ENCODE measurements at regions not wholly inside any gene's neighbourhood (a gene's known extent, or its start where the extent isn't known, plus 50 kb on each side); places are given as distances from the start of the nearest gene placed in this dataset.

- Histone ChIP-seq H3K27me3 (ENCODE audit: control insufficient read depth in 1 of 2, insufficient read depth in 2 of 2, low read length in 2 of 2) (no peaks in the 10 kb centered on the region; a peak in 1 of 5 replicates), H3K4me1 (ENCODE audit: insufficient read depth, low read length) (no peaks in the 10 kb centered on the region), H3K36me3 (replicated peaks in 1 of 2; ENCODE audit: control insufficient read depth in 1 of 2, insufficient read depth in 2 of 2, low read length in 2 of 2) (no peaks in the 10 kb centered on the region), H2AFZ (ENCODE audit: low read length) (no peak overlapping the region), H3K27ac (ENCODE audit: extremely low read length, insufficient read depth, low read length) (no peak overlapping the region), H4K20me1 (ENCODE audit: insufficient read depth, low read length) (no peaks in the 10 kb centered on the region), H3K4me2 (ENCODE audit: low read depth, low read length) (no peak overlapping the region), H3K9ac (ENCODE audit: insufficient read depth, low read depth, low read length) (no peak overlapping the region), H3K4me3 (replicated peaks in 1 of 3; ENCODE audit: insufficient read depth in 1 of 3, low read depth in 2 of 3, low read length in 3 of 3) (no peak overlapping the region), H3K9me3 (ENCODE audit: low read length) (peaks cover 4% of the 10 kb centered on the region; the same call in 1 of the 2 replicates), H3K79me2 (ENCODE audit: insufficient read depth, low read length) (no peaks in the 10 kb centered on the region)
- ChIA-PET CTCF (ENCODE audit: low intra/inter-chr PET ratio, low total read pairs) (no interaction called here), POLR2A (no interaction called here)
- ATAC-seq (no peak), DNase-seq (ENCODE audit: low spot score) (no peak), FAIRE-seq (no peak)
- intact Hi-C loops (cut with micrococcal nuclease; ENCODE audit: unreplicated experiment), result no loop called here
- in situ Hi-C loops (cut with HindIII; ENCODE audit: extremely low pct_ligation_motif_present, low pct_unique_long_range_greater_than_20kb), result no loop called here
- no TSS peak for BruUV-seq (replicated peaks)
- WGBS (ENCODE audit: low lambda C conversion rate), result 34% methylated on average over 5 of the region's 5 CpGs
- no peak for TF ChIP-seq ZNF281 (CRISPR knock-in tag; IDR thresholded peaks at IDR 0.05; ENCODE audit: borderline replicate concordance)
These were observed 377.1 kb upstream of the LCORL start for GRCh38 chr4:18398661-18399060.

- H4K20me1 ChIP-seq (ENCODE audit: insufficient read depth, low read length), result no peaks in the 10 kb centered on the region
- H2AFZ ChIP-seq (ENCODE audit: low read length), result no peak overlapping the region
- FAIRE-seq, result no peak
- 18% methylated on average over 5 of the region's 5 CpGs for WGBS (ENCODE audit: low lambda C conversion rate)
- no peak for DNase-seq (ENCODE audit: low spot score)
- H3K4me1 ChIP-seq (ENCODE audit: insufficient read depth, low read length), result no peaks in the 10 kb centered on the region
- H3K9ac ChIP-seq (ENCODE audit: insufficient read depth, low read depth, low read length), result no peak overlapping the region
- ChIA-PET POLR2A (no interaction called here), CTCF (ENCODE audit: low intra/inter-chr PET ratio, low total read pairs) (no interaction called here)
- no peak for ATAC-seq
- no peaks in the 10 kb centered on the region; a peak in 1 of 5 replicates for H3K27me3 ChIP-seq (ENCODE audit: control insufficient read depth in 1 of 2, insufficient read depth in 2 of 2, low read length in 2 of 2)
- peaks cover 9% of the 10 kb centered on the region for H3K9me3 ChIP-seq (ENCODE audit: low read length)
- intact Hi-C loops (cut with micrococcal nuclease; ENCODE audit: unreplicated experiment), result no loop called here
- no peak overlapping the region for H3K4me3 ChIP-seq (replicated peaks in 1 of 3; ENCODE audit: insufficient read depth in 1 of 3, low read depth in 2 of 3, low read length in 3 of 3)
- BruUV-seq (replicated peaks), result no TSS peak
- TF ChIP-seq FOXK1 (CRISPR knock-in tag; IDR thresholded peaks at IDR 0.05; ENCODE audit: borderline replicate concordance, low read depth) (no peak), YEATS4 (CRISPR knock-in tag; IDR thresholded peaks at IDR 0.05; ENCODE audit: borderline replicate concordance) (no peak)
- H3K79me2 ChIP-seq (ENCODE audit: insufficient read depth, low read length), result no peaks in the 10 kb centered on the region
- in situ Hi-C loops (cut with HindIII; ENCODE audit: extremely low pct_ligation_motif_present, low pct_unique_long_range_greater_than_20kb), result no loop called here
- no peak overlapping the region for H3K4me2 ChIP-seq (ENCODE audit: low read depth, low read length)
- H3K36me3 ChIP-seq (replicated peaks in 1 of 2; ENCODE audit: control insufficient read depth in 1 of 2, insufficient read depth in 2 of 2, low read length in 2 of 2), result no peaks in the 10 kb centered on the region
- no peak overlapping the region for H3K27ac ChIP-seq (ENCODE audit: extremely low read length, insufficient read depth, low read length)
These were observed 376.3 kb upstream of the LCORL start for GRCh38 chr4:18397681-18398390.

Data from HepG2 (cell line).